ENCODE measurements at regions not wholly inside any gene's neighbourhood (a gene's known extent, or its start where the extent isn't known, plus 50 kb on each side); places are given as distances from the start of the nearest gene placed in this dataset.

DNA sequence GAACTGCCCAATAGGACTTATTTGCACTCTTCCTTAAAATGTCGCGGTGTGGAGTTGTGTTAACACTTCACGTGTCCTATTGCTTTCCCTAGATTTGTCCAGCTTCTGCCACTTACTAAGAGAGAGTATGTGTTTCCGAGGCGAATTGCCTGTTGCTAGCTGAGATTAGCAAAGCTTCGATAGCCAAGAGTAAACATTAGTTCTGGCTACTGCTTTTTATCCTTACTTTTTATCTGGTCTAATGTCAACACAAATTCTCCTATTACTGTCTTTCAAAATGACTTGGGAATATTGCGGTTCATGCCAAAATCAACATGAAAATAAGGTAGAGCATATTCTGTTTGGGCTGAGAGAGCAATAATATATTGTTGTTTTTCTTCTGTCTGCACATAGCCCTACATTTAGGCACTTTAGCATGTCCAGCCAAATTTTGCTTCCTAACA is 90.4 kb upstream of the VEGFC start:
- H3K4me2 ChIP-seq (ENCODE audit: low read length): no peak overlapping the region
- H3K9me2 ChIP-seq (replicated peaks; ENCODE audit: control insufficient read depth, low read length): no peaks in the 10 kb centered on the region
- H3K4me3 ChIP-seq (ENCODE audit: low read length): no peak overlapping the region
- no peaks in the 10 kb centered on the region for H3K36me3 ChIP-seq (ENCODE audit: control insufficient read depth, low read length)
- no peaks in the 10 kb centered on the region for H4K20me1 ChIP-seq (ENCODE audit: control insufficient read depth, insufficient read depth, low read depth, low read length)
- H3K27ac ChIP-seq (ENCODE audit: low read depth, low read length): no peak overlapping the region
- no peaks in the 10 kb centered on the region for H3K4me1 ChIP-seq (ENCODE audit: control insufficient read depth, low read length)
- no peaks in the 10 kb centered on the region for H3K79me2 ChIP-seq (ENCODE audit: control insufficient read depth, low read length)
- TF ChIP-seq, protein P1, sequence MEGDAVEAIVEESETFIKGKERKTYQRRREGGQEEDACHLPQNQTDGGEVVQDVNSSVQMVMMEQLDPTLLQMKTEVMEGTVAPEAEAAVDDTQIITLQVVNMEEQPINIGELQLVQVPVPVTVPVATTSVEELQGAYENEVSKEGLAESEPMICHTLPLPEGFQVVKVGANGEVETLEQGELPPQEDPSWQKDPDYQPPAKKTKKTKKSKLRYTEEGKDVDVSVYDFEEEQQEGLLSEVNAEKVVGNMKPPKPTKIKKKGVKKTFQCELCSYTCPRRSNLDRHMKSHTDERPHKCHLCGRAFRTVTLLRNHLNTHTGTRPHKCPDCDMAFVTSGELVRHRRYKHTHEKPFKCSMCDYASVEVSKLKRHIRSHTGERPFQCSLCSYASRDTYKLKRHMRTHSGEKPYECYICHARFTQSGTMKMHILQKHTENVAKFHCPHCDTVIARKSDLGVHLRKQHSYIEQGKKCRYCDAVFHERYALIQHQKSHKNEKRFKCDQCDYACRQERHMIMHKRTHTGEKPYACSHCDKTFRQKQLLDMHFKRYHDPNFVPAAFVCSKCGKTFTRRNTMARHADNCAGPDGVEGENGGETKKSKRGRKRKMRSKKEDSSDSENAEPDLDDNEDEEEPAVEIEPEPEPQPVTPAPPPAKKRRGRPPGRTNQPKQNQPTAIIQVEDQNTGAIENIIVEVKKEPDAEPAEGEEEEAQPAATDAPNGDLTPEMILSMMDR (IDR thresholded peaks at IDR 0.05; ENCODE audit: low read depth, low read length, poor library complexity, severe bottlenecking): no peak
- no peak for TF ChIP-seq EZH2phosphoT487 (IDR thresholded peaks at IDR 0.05; ENCODE audit: borderline replicate concordance, low read length)
- H3K9me3 ChIP-seq (ENCODE audit: control insufficient read depth, insufficient read depth, low read length): no peaks in the 10 kb centered on the region
- H3F3A ChIP-seq (ENCODE audit: control insufficient read depth, insufficient read depth): no peaks in the 10 kb centered on the region
- no peaks in the 10 kb centered on the region for H3K27me3 ChIP-seq (ENCODE audit: control insufficient read depth, low read length)

DNA sequence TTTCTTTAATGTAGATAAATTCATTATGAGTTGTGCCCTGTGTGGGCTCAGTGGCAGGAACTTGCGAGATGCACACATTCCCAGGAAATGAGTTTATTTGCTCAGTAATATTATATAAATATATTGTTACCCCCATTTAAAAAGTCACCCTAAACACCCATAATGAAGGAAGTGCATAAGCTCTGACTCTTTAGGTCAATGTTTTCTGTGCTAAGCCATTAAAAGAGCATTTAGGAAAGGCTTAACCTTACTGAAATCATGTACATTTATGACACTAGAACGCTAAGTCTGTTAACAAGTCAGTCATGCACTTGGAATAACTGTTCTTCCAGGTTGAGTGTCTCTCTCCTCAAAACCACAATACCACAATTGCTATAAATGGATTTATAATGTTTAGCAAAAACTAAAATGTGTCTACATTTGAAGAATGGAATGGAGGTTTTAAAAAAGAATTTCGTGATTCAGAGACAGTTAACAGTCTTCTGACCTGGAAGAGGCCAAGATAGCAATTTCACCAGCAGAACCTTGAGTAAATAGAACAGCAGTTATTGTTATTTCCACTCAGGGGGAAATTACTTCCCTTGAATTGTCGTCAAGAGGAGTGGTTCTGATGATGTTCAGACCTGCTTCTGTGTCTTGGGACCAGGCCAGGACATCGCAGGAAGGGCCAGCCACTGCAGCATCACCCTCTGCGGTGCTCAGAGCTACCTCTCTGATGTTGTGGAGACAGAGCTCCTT is 91.1 kb upstream of the VEGFC start:
- Histone ChIP-seq H3K9me3 (ENCODE audit: control insufficient read depth, insufficient read depth, low read length) (no peaks in the 10 kb centered on the region), H3K27ac (ENCODE audit: low read depth, low read length) (no peak overlapping the region), H3K27me3 (ENCODE audit: control insufficient read depth, low read length) (no peaks in the 10 kb centered on the region), H3K79me2 (ENCODE audit: control insufficient read depth, low read length) (no peaks in the 10 kb centered on the region), H3K9me2 (replicated peaks; ENCODE audit: control insufficient read depth, low read length) (no peaks in the 10 kb centered on the region), H3K36me3 (ENCODE audit: control insufficient read depth, low read length) (no peaks in the 10 kb centered on the region), H3K4me2 (ENCODE audit: low read length) (no peak overlapping the region), H3K4me3 (ENCODE audit: low read length) (no peak overlapping the region), H3F3A (ENCODE audit: control insufficient read depth, insufficient read depth) (no peaks in the 10 kb centered on the region), H4K20me1 (ENCODE audit: control insufficient read depth, insufficient read depth, low read depth, low read length) (no peaks in the 10 kb centered on the region), H3K4me1 (ENCODE audit: control insufficient read depth, low read length) (no peaks in the 10 kb centered on the region)
- TF ChIP-seq, protein P1 (IDR thresholded peaks at IDR 0.05; ENCODE audit: low read depth, low read length, poor library complexity, severe bottlenecking): no peak
- no peak for TF ChIP-seq EZH2phosphoT487 (IDR thresholded peaks at IDR 0.05; ENCODE audit: borderline replicate concordance, low read length)

DNA sequence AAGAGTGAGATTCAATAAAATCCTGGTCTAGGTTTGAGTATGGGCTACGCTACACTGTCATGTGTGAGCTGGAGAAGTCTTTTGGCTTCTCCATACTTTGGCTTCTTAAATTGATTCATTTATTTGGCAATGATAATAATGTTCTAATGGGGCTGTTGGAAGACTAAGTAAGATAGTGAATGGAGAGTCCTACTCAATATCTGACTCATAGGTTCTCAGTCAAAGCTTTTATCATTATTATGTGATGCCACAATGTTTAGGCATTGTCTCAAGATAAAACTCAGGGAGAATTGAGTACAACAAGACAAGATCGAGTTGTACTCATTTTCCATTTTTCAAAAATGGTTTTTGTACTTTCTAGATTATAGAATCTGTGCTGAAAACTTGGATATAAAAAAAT is 92.5 kb upstream of the VEGFC start:
- Histone ChIP-seq H3K79me2 (ENCODE audit: control insufficient read depth, low read length) (no peaks in the 10 kb centered on the region), H3K36me3 (ENCODE audit: control insufficient read depth, low read length) (no peaks in the 10 kb centered on the region), H3K4me2 (ENCODE audit: low read length) (no peak overlapping the region), H3K27me3 (ENCODE audit: control insufficient read depth, low read length) (no peaks in the 10 kb centered on the region), H3K4me1 (ENCODE audit: control insufficient read depth, low read length) (no peaks in the 10 kb centered on the region), H3K4me3 (ENCODE audit: low read length) (no peak overlapping the region), H3F3A (ENCODE audit: control insufficient read depth, insufficient read depth) (no peaks in the 10 kb centered on the region), H4K20me1 (ENCODE audit: control insufficient read depth, insufficient read depth, low read depth, low read length) (no peaks in the 10 kb centered on the region), H3K27ac (ENCODE audit: low read depth, low read length) (no peak overlapping the region), H3K9me3 (ENCODE audit: control insufficient read depth, insufficient read depth, low read length) (no peaks in the 10 kb centered on the region), H3K9me2 (replicated peaks; ENCODE audit: control insufficient read depth, low read length) (no peaks in the 10 kb centered on the region)
- no peak for TF ChIP-seq EZH2phosphoT487 (IDR thresholded peaks at IDR 0.05; ENCODE audit: borderline replicate concordance, low read length)
- TF ChIP-seq, protein P1 (IDR thresholded peaks at IDR 0.05; ENCODE audit: low read depth, low read length, poor library complexity, severe bottlenecking): no peak
